Mononuclear cell (primary cell): ENCODE measurements at regions not wholly inside any gene's neighbourhood (a gene's known extent, or its start where the extent isn't known, plus 50 kb on each side); places are given as distances from the start of the nearest gene placed in this dataset.
"Not testable (repeated sequence)": the region's sequence is repeated elsewhere in the genome, so short reads cannot be mapped to it uniquely, and the experiment has no call there.

Experiments used
- H3K27me3 ChIP-seq: 2 replicates; pipeline ENCODE4 v1.6.0; 2011; ENCODE audit warnings: low read length, control low read depth; ENCODE audit not compliant: insufficient read depth
- H3K4me1 ChIP-seq: 2 replicates; pipeline ENCODE4 v1.5.1; 2011; ENCODE audit warnings: mild to moderate bottlenecking, low read length, control low read depth; ENCODE audit not compliant: insufficient read depth
- H3K4me3 ChIP-seq: 2 replicates; pipeline ENCODE4 v1.5.1; 2011; ENCODE audit warnings: mild to moderate bottlenecking, low read length, moderate library complexity
- H3K9me3 ChIP-seq: 2 replicates; pipeline ENCODE4 v1.5.1; 2011; ENCODE audit warnings: low read depth, mild to moderate bottlenecking, control low read depth, low read length

GRCh38 chr13:107600971-107601370 lies 614.4 kb downstream of the LIG4 start:
- Histone ChIP-seq H3K27me3 (no peaks in the 10 kb centered on the region), H3K4me3 (no peak overlapping the region), H3K4me1 (no peaks in the 10 kb centered on the region), H3K9me3 (no peaks in the 10 kb centered on the region)

GRCh38 chr13:107596306-107596705 lies 619.0 kb downstream of the LIG4 start:
- H3K9me3 ChIP-seq, H3K4me1 ChIP-seq, H3K27me3 ChIP-seq, H3K4me3 ChIP-seq: not testable (repeated sequence)

GRCh38 chr13:107590556-107590955 lies 624.8 kb downstream of the LIG4 start:
- Histone ChIP-seq H3K4me3 (no peak overlapping the region), H3K27me3 (no peaks in the 10 kb centered on the region), H3K4me1 (no peaks in the 10 kb centered on the region), H3K9me3 (no peaks in the 10 kb centered on the region)

GRCh38 chr13:107587681-107588080 lies 627.7 kb downstream of the LIG4 start:
- Histone ChIP-seq H3K4me3 (no peak overlapping the region), H3K4me1 (no peaks in the 10 kb centered on the region), H3K27me3 (no peaks in the 10 kb centered on the region), H3K9me3 (no peaks in the 10 kb centered on the region)

- H3K4me1 ChIP-seq = no peaks in the 10 kb centered on the region
- H3K4me3 ChIP-seq = no peak overlapping the region
- no peaks in the 10 kb centered on the region for H3K27me3 ChIP-seq
- no peaks in the 10 kb centered on the region for H3K9me3 ChIP-seq
Measured at GRCh38 chr13:107586216-107586615, 629.1 kb downstream of the LIG4 start.

GRCh38 chr13:107585469-107586180 lies 629.7 kb downstream of the LIG4 start:
- Histone ChIP-seq H3K4me1 (no peaks in the 10 kb centered on the region), H3K27me3 (no peaks in the 10 kb centered on the region), H3K4me3 (no peak overlapping the region), H3K9me3 (no peaks in the 10 kb centered on the region)

GRCh38 chr13:107582171-107582570 lies 633.2 kb downstream of the LIG4 start:
- no peaks in the 10 kb centered on the region for H3K9me3 ChIP-seq
- no peaks in the 10 kb centered on the region for H3K4me1 ChIP-seq
- H3K4me3 ChIP-seq = no peak overlapping the region
- no peaks in the 10 kb centered on the region for H3K27me3 ChIP-seq

GRCh38 chr13:107580741-107581412 lies 634.5 kb downstream of the LIG4 start:
- no peaks in the 10 kb centered on the region for H3K9me3 ChIP-seq
- no peak overlapping the region for H3K4me3 ChIP-seq
- H3K4me1 ChIP-seq = no peaks in the 10 kb centered on the region
- no peaks in the 10 kb centered on the region for H3K27me3 ChIP-seq

GRCh38 chr13:107576430-107576829 lies 638.9 kb downstream of the LIG4 start:
- no peaks in the 10 kb centered on the region for H3K4me1 ChIP-seq
- no peaks in the 10 kb centered on the region for H3K9me3 ChIP-seq
- no peaks in the 10 kb centered on the region for H3K27me3 ChIP-seq
- no peak overlapping the region for H3K4me3 ChIP-seq

- H3K9me3 ChIP-seq = no peaks in the 10 kb centered on the region
- H3K4me1 ChIP-seq = no peaks in the 10 kb centered on the region
- no peaks in the 10 kb centered on the region for H3K27me3 ChIP-seq
- no peak overlapping the region for H3K4me3 ChIP-seq
Measured at GRCh38 chr13:107574517-107575210, 640.7 kb downstream of the LIG4 start.

GRCh38 chr13:107573184-107573583 lies 642.2 kb downstream of the LIG4 start:
- no peak overlapping the region for H3K4me3 ChIP-seq
- no peaks in the 10 kb centered on the region for H3K9me3 ChIP-seq
- no peaks in the 10 kb centered on the region for H3K27me3 ChIP-seq
- no peaks in the 10 kb centered on the region for H3K4me1 ChIP-seq

GRCh38 chr13:107572156-107572555 lies 643.2 kb downstream of the LIG4 start:
- H3K27me3 ChIP-seq = no peaks in the 10 kb centered on the region
- no peaks in the 10 kb centered on the region for H3K4me1 ChIP-seq
- no peaks in the 10 kb centered on the region for H3K9me3 ChIP-seq
- no peak overlapping the region for H3K4me3 ChIP-seq

GRCh38 chr13:107568181-107568580 lies 647.2 kb downstream of the LIG4 start:
- Histone ChIP-seq H3K27me3 (no peaks in the 10 kb centered on the region), H3K9me3 (no peaks in the 10 kb centered on the region), H3K4me3 (no peak overlapping the region), H3K4me1 (no peaks in the 10 kb centered on the region)

- Histone ChIP-seq H3K27me3 (no peaks in the 10 kb centered on the region), H3K4me1 (no peaks in the 10 kb centered on the region), H3K4me3 (no peak overlapping the region), H3K9me3 (no peaks in the 10 kb centered on the region)
Measured at GRCh38 chr13:107563099-107563925, 652.0 kb downstream of the LIG4 start.

GRCh38 chr13:107562203-107562602 lies 653.1 kb downstream of the LIG4 start:
- no peaks in the 10 kb centered on the region for H3K27me3 ChIP-seq
- no peak overlapping the region for H3K4me3 ChIP-seq
- H3K4me1 ChIP-seq = no peaks in the 10 kb centered on the region
- H3K9me3 ChIP-seq = no peaks in the 10 kb centered on the region
